ENCODE measurements at regions not wholly inside any gene's neighbourhood (a gene's known extent, or its start where the extent isn't known, plus 50 kb on each side); places are given as distances from the start of the nearest gene placed in this dataset.

GRCh38 chr9:135016037-135016640 is 71.3 kb upstream of the OLFM1 start:
- Histone ChIP-seq H3K9me2 (replicated peaks; ENCODE audit: insufficient read depth, low read length) (no peaks in the 10 kb centered on the region), H3K9ac (ENCODE audit: low read length) (no peak overlapping the region), H3K4me3 (ENCODE audit: insufficient read depth, low read length, poor library complexity, severe bottlenecking) (no peak overlapping the region), H3K36me3 (ENCODE audit: low read length) (no peaks in the 10 kb centered on the region), H3K9me3 (ENCODE audit: insufficient read depth, low read length) (peaks cover 4% of the 10 kb centered on the region; the same call in 1 of the 2 replicates), H3F3A (ENCODE audit: insufficient read depth) (no peaks in the 10 kb centered on the region), H4K20me1 (ENCODE audit: low read depth, low read length) (no peaks in the 10 kb centered on the region), H3K27me3 (ENCODE audit: low read length) (peaks cover 3% of the 10 kb centered on the region; the same call in 1 of the 2 replicates), H3K4me2 (ENCODE audit: low read depth, low read length, poor library complexity, severe bottlenecking) (no peak overlapping the region), H3K79me2 (ENCODE audit: insufficient read depth, low read length) (no peaks in the 10 kb centered on the region), H2AFZ (ENCODE audit: low read depth, low read length, severe bottlenecking) (no peak overlapping the region), H3K27ac (ENCODE audit: low read depth, low read length) (no peak overlapping the region)
- TF ChIP-seq CTCF (IDR thresholded peaks at IDR 0.05; ENCODE audit: insufficient read depth, low read length, poor library complexity, severe bottlenecking): no peak
- no peak for TF ChIP-seq EZH2phosphoT487 (conservative IDR thresholded peaks at IDR 0.05; ENCODE audit: low read length)

- TF ChIP-seq CTCF (IDR thresholded peaks at IDR 0.05; ENCODE audit: insufficient read depth, low read length, poor library complexity, severe bottlenecking): no peak
- TF ChIP-seq EZH2phosphoT487 (conservative IDR thresholded peaks at IDR 0.05; ENCODE audit: low read length): no peak
- H3K27ac ChIP-seq (ENCODE audit: low read depth, low read length): no peak overlapping the region
These were observed 70.6 kb upstream of the OLFM1 start for GRCh38 chr9:135016876-135017275.

GRCh38 chr9:135017899-135018298 is 69.6 kb upstream of the OLFM1 start:
- no peak overlapping the region for H3K9ac ChIP-seq (ENCODE audit: low read length)
- H3K4me3 ChIP-seq (ENCODE audit: insufficient read depth, low read length, poor library complexity, severe bottlenecking): no peak overlapping the region
- H3K27me3 ChIP-seq (ENCODE audit: low read length): peaks cover 3% of the 10 kb centered on the region; the same call in 1 of the 2 replicates
- no peaks in the 10 kb centered on the region for H3K79me2 ChIP-seq (ENCODE audit: insufficient read depth, low read length)
- H4K20me1 ChIP-seq (ENCODE audit: low read depth, low read length): no peaks in the 10 kb centered on the region
- TF ChIP-seq EZH2phosphoT487 (conservative IDR thresholded peaks at IDR 0.05; ENCODE audit: low read length) (no peak), CTCF (IDR thresholded peaks at IDR 0.05; ENCODE audit: insufficient read depth, low read length, poor library complexity, severe bottlenecking) (no peak)
- H3K27ac ChIP-seq (ENCODE audit: low read depth, low read length): no peak overlapping the region
- no peaks in the 10 kb centered on the region for H3K9me2 ChIP-seq (replicated peaks; ENCODE audit: insufficient read depth, low read length)
- H3K9me3 ChIP-seq (ENCODE audit: insufficient read depth, low read length): peaks cover 4% of the 10 kb centered on the region; the same call in 1 of the 2 replicates
- no peaks in the 10 kb centered on the region for H3F3A ChIP-seq (ENCODE audit: insufficient read depth)
- no peak overlapping the region for H2AFZ ChIP-seq (ENCODE audit: low read depth, low read length, severe bottlenecking)
- no peak overlapping the region for H3K4me2 ChIP-seq (ENCODE audit: low read depth, low read length, poor library complexity, severe bottlenecking)
- H3K36me3 ChIP-seq (ENCODE audit: low read length): no peaks in the 10 kb centered on the region

More at GRCh38 chr9:135016876-135017275, 70.6 kb upstream of the OLFM1 start:
- Histone ChIP-seq H3K9me2 (replicated peaks; ENCODE audit: insufficient read depth, low read length) (no peaks in the 10 kb centered on the region), H3K36me3 (ENCODE audit: low read length) (no peaks in the 10 kb centered on the region), H3K4me3 (ENCODE audit: insufficient read depth, low read length, poor library complexity, severe bottlenecking) (no peak overlapping the region), H3K9me3 (ENCODE audit: insufficient read depth, low read length) (peaks cover 4% of the 10 kb centered on the region; the same call in 1 of the 2 replicates), H3F3A (ENCODE audit: insufficient read depth) (no peaks in the 10 kb centered on the region), H3K4me2 (ENCODE audit: low read depth, low read length, poor library complexity, severe bottlenecking) (no peak overlapping the region), H3K79me2 (ENCODE audit: insufficient read depth, low read length) (no peaks in the 10 kb centered on the region), H2AFZ (ENCODE audit: low read depth, low read length, severe bottlenecking) (no peak overlapping the region), H3K27me3 (ENCODE audit: low read length) (peaks cover 3% of the 10 kb centered on the region; the same call in 1 of the 2 replicates), H3K9ac (ENCODE audit: low read length) (no peak overlapping the region), H4K20me1 (ENCODE audit: low read depth, low read length) (no peaks in the 10 kb centered on the region)

Data from SU-DHL-6 (cell line).